ENCODE measurements at regions not wholly inside any gene's neighbourhood (a gene's known extent, or its start where the extent isn't known, plus 50 kb on each side); places are given as distances from the start of the nearest gene placed in this dataset.
"Not testable (repeated sequence)": the region's sequence is repeated elsewhere in the genome, so short reads cannot be mapped to it uniquely, and the experiment has no call there.

- DNase-seq (ENCODE audit: low read depth, low spot score) = no peak
Measured at GRCh38 chr5:100023536-100023935, 511.6 kb upstream of the FAM174A start.

GRCh38 chr5:100017520-100018262 lies 517.5 kb upstream of the FAM174A start:
- no peak for DNase-seq (ENCODE audit: low read depth, low spot score)

GRCh38 chr5:100013305-100013704 lies 521.9 kb upstream of the FAM174A start:
- not testable (repeated sequence) for DNase-seq (ENCODE audit: low read depth, low spot score)

GRCh38 chr5:100011160-100011559 lies 524.0 kb upstream of the FAM174A start:
- not testable (repeated sequence) for DNase-seq (ENCODE audit: low read depth, low spot score)

GRCh38 chr5:100004969-100005368 lies 530.2 kb upstream of the FAM174A start:
- DNase-seq (ENCODE audit: low read depth, low spot score) = no peak

- DNase-seq (ENCODE audit: low read depth, low spot score) = no peak
Measured at GRCh38 chr5:99998319-99998718, 536.9 kb upstream of the FAM174A start.

GRCh38 chr5:99995407-99995806 lies 539.8 kb upstream of the FAM174A start:
- DNase-seq (ENCODE audit: low read depth, low spot score) = no peak

GRCh38 chr5:99973779-99974178 lies 561.4 kb upstream of the FAM174A start:
- DNase-seq (ENCODE audit: low read depth, low spot score) = no peak

- DNase-seq (ENCODE audit: low read depth, low spot score) = no peak
Measured at GRCh38 chr5:99955962-99956361, 579.2 kb upstream of the FAM174A start.

GRCh38 chr5:99955006-99955405 lies 580.2 kb upstream of the FAM174A start:
- no peak for DNase-seq (ENCODE audit: low read depth, low spot score)

- no peak for DNase-seq (ENCODE audit: low read depth, low spot score)
Measured at GRCh38 chr5:99949969-99950524, 585.1 kb upstream of the FAM174A start.

- DNase-seq (ENCODE audit: low read depth, low spot score) = no peak
Measured at GRCh38 chr5:99949361-99949760, 585.8 kb upstream of the FAM174A start.

- no peak for DNase-seq (ENCODE audit: low read depth, low spot score)
Measured at GRCh38 chr5:99948850-99949249, 586.3 kb upstream of the FAM174A start.

GRCh38 chr5:99945478-99946442 lies 589.4 kb upstream of the FAM174A start:
- DNase-seq (ENCODE audit: low read depth, low spot score) = no peak

- no peak for DNase-seq (ENCODE audit: low read depth, low spot score)
Measured at GRCh38 chr5:99940540-99940939, 594.6 kb upstream of the FAM174A start.

GRCh38 chr5:99936911-99937310 lies 598.3 kb upstream of the FAM174A start:
- DNase-seq (ENCODE audit: low read depth, low spot score) = no peak

- DNase-seq (ENCODE audit: low read depth, low spot score) = no peak
Measured at GRCh38 chr5:99929806-99930135, 605.4 kb upstream of the FAM174A start.

GRCh38 chr5:99929067-99929805 lies 605.9 kb upstream of the FAM174A start:
- DNase-seq (ENCODE audit: low read depth, low spot score) = no peak

- no peak for DNase-seq (ENCODE audit: low read depth, low spot score)
Measured at GRCh38 chr5:99928490-99928889, 606.7 kb upstream of the FAM174A start.

- DNase-seq (ENCODE audit: low read depth, low spot score) = no peak
Measured at GRCh38 chr5:99926463-99926862, 608.7 kb upstream of the FAM174A start.

GRCh38 chr5:99922386-99922785 lies 612.8 kb upstream of the FAM174A start:
- no peak for DNase-seq (ENCODE audit: low read depth, low spot score)

- no peak for DNase-seq (ENCODE audit: low read depth, low spot score)
Measured at GRCh38 chr5:99911971-99912370, 623.2 kb upstream of the FAM174A start.

All from activated naive CD8-positive, alpha-beta T cell treated with anti-CD3 and anti-CD28 coated beads, Interleukin-2, amount 50 U/mL, for 16 hours (primary cell).